Endothelial cell of hepatic sinusoid (primary cell): ENCODE measurements at regions not wholly inside any gene's neighbourhood (a gene's known extent, or its start where the extent isn't known, plus 50 kb on each side); places are given as distances from the start of the nearest gene placed in this dataset.

Experiments
- in situ Hi-C: cut with HindIII; loops from 2 replicates; pipeline ENCODE4 v1.10.0; 2017; ENCODE audit warnings: low sequenced_read_pairs

DNA sequence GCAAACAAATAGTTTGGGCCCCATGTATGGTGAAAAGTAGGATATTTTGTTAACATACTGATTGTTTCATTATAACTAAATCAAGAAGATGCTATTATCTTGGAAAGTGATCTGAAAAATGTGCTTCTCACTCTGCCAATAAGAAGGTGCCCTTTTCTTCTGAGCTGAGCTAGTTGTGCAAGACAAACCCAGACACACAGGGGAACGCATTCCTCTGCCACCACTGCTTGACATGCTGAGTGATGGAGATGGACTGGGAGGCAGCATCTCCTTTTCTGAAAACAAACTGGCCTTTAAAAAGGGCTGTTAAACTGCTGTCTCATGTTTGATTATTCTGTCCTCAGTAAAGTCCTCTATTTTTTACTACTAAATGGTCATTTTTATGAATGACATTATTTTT, 1989.9 kb upstream of the CELF4 start:
- in situ Hi-C loops = no loop called here

DNA sequence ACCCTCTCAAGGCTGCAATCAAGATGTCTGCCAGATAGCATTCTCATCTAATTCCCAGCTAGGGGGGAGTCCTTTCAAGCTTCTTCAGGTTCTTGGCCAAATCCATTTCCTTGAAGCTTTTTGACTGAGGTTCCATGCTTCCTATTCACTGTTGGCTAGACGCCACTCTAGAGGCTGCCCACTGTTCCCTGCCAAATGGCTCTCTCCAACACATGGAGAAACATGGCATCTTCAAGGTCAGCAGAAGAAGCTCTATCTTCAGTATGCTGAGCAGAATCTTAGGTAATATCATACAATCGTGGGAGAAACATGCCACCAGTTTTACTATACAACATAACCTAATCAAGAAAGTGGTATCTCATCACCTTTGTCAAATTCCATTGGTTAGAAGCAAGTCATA, 1985.1 kb upstream of the CELF4 start:
- in situ Hi-C loops = no loop called here

DNA sequence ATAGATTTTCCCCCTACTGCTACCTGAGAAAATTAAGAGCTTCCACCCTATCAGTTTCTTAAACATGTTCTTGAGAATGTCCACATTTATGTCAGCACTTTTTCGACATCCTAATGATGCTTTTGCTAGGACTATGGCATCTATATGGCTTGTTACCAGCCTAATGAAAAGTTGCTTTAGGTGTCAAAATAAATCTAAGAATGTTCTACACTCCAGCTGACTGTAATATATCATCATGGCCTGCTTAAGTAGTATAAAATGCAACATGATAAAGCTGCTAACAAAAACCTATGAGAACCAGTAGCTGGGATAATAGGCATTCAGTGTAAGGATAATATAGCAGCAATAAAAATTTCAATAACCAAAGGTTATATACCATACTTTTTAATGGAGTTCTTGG, 1983.5 kb upstream of the CELF4 start:
- in situ Hi-C loops = no loop called here

DNA sequence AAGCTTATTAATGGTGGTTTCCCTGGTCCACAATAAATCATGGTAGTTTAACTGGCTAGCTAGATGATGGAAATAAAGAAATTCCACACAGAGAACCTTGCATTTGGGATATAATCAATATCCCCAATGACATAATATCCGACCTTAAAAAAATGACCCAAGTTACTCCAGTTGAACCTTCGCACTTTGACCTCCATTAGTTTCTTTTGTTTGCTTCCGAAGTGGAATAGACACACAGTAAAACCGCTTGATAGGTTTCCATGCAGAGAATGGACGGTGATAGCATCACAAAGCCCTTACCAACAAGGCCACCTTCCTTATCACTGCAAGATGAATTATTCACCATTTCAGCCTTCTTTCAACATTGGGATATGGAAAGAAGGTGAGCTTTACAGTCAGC, 1966.1 kb upstream of the CELF4 start:
- in situ Hi-C loops = no loop called here

DNA sequence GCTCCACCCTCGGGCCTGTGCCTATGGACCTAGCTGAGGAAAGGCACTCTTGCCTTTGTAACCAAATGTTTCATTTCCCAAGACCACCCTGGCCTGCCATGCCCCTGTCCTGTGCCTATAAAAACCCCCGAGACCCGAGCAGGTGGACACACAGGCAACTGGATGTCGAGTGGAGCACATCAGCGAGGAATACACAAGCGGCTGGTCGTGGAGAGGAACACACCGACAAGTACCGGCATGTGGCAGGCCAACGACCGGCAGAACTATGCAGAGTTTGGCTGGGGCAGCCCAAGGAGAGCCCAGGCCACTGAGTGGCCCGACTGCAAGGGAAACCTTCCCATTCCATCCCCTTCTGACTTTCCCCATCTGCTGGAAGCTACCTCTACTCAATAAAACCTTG, 1963.8 kb upstream of the CELF4 start:
- in situ Hi-C loops = no loop called here

DNA sequence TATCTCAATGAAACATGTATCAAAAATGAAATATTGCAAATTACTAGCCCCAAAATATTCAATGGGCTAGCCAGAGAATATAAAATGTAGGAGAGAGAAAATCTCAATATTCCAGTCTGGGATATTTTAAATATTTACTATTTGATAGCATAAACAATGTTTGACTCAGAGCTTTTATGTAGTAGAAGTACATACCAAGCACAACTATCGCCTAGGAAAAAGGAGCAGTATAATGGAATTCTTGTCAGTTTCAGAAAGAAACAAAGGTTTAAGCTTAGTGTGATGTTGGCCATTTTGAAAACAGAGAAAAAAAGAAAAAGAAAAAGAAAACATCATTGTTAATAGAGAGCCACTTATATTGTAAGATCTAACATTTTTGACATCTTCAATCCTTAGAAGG, 1961.9 kb upstream of the CELF4 start:
- in situ Hi-C loops = no loop called here

DNA sequence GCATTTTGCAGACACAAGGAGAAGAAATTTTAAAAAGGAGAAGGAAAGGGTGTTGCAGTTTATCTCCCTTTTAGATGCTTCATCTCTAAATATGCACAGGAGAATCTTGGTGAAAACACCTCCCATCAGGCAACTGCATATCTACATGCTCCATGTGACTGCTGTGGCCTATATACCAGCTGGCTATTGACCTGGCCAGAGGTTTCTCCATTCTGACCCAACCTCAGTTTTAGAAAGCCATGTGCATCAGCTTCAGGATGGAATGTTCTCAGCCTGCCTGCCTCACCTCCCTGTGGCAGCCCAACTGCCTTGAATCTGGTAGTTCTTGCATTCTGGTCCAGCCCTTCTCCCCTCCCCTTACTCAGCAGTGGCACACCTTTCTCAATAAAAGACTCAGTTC, 1958.8 kb upstream of the CELF4 start:
- in situ Hi-C loops = no loop called here

DNA sequence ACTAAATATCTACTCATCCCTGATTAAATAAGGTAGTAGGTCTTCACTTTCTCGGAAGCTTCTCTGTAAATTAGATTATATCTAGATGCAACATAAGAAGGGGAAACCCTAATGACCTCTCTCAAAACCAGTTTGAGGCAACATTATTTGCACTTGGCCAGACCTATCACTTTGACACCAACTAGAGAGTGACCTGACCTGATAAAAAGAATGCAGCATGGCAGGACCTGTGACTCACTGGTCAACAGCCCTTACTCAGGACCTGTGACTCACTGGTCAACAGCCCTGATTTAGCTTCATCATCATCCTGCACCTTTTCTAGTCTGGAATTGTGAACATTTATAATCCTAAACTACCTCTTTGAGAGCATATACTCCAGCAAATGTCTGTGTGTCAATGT, 1957.7 kb upstream of the CELF4 start:
- in situ Hi-C loops = no loop called here

DNA sequence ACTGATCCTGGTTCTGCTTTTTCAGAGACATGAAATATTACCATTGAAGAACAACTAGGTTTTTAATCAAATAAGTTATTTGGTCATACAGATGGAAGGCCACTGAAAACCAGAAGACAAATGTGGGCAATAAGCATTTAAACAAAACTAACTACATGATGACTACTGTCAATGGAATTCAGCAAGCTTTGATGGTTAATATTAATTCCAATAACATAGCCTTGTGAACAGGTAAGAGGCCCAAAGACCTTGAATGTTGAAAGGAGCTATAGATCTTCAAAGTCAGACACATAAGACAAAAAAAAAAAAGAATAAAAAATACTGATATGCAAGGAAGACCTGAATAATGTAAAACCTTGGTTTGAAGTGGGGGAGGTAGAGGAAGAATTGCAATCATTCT, 1955.6 kb upstream of the CELF4 start:
- in situ Hi-C loops = no loop called here

DNA sequence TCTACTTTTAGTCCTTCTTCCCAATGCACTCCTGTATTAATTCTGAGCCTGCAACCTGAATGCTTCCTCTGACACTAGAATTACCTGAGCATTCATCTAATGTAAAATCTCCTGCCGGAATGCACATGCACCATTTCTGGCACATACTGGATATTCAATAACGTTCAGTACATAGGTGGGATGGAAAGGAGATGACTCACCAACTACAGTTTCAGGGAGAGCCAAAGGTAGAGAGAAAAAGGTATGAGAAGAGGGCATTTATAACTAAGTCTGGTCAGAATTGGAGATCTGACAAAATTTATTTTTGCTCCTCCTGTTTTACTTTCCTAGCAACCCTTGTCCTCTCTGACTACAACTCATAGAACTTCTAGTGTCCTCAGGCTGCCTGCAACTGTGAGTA, 1954.1 kb upstream of the CELF4 start:
- in situ Hi-C loops = no loop called here

DNA sequence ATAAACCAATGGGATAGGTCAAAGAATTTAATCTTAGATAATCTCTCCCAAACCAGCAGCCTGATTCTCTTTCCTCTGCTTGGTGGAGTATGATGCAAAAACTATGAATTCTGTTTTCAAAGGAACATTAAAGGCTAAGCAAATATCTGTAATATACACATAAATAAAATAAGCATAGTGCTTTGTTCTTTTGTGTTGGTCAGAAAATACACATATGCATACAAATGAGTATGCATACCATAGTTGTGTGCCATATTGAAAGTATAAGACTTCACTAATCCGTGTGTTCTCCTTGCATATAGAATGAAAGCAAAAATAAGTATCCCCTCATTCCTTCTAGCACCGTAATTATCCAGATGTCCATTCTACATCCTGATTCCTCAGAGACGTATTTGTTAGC, 1949.7 kb upstream of the CELF4 start:
- in situ Hi-C loops = no loop called here

DNA sequence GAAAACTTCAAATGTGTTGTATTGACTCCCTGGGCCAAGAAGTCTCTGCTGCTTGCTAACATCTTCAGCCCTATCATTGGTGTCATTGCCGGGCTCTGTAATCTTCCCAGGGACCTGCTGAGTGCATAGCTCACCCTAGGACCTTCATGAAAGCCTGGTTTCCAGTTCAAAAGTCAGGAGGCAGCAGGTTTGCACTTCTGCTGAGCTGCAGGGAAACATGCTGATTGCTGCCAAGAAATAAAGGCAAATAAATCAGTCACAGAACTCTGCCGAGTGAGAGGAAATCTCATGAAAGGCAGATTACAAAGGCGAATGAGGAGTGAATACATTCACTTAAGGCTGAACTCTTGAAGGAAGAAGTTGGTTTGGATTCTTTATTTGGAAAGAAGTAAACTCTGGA, 1947.6 kb upstream of the CELF4 start:
- in situ Hi-C loops = no loop called here

DNA sequence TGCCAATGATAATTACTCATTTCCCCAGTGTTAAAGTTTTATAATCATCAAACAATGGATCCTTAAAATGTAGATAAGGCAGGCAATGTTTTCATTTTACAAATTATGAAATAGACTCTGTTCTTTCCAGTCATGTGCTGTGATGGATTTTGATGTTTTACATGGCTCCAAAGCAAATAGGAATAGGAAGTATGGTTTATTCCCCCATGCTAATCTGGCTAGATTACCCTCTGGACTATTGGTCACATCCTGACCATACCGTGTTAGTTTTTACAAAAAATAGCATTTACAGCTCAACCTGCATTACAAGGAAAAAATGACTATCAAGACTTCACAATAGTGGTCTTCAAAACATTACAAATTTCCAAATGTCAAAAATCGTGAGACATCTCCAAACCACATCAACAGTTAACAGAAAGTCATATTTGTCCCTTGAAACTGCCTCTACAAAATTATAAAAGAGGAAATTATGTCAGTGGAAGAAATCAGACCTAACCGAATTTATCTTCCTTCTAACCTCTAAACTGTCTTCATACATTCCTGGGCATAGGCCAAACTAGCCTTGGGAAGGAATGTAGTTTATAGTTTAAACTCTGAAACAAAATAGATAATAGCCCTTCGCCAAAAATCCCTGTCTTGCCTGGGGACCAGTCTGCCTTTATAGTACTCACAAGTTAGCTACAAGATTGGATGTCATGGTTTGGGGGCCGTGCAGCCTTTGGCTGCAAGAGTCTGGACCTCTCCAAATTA, 1941.2 kb upstream of the CELF4 start:
- in situ Hi-C loops = no loop called here

DNA sequence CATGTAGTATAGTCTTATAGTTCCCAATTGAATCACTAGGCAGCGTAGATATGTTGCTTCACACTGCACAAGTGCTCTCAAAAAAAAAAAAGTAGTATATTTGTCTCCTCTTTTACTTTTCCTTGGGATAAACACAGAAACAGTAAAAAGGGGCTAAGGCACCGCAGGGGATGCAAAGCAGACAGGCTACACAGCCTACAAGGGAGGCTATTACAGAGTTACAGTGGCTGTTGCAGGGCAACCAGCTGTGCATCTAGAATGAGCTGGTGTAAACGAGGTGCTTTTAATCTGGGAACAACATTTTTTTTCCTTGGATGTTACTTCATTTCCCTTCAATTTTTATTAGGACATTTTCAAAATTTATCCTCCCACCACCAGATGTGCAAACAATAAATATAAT, 1934.7 kb upstream of the CELF4 start:
- in situ Hi-C loops = no loop called here

DNA sequence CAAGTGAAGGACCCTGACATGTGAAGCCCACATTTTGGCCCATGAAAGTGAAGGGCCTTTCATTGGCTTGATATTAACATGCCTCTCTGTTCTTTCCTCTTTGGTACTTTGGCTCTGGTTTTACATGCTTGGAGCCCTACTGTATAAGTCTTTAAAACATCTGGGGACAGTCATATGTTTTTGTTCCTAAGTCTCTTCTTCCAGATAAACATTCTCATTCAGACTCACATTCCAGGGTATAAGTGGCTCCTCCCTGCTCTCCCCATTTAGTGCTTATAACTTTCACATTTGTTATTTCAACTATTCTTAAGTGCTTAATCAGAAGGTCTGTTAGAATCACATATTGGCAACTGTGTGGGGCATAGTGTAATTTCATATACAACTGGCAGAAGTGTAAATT, 1932.2 kb upstream of the CELF4 start:
- in situ Hi-C loops = no loop called here

DNA sequence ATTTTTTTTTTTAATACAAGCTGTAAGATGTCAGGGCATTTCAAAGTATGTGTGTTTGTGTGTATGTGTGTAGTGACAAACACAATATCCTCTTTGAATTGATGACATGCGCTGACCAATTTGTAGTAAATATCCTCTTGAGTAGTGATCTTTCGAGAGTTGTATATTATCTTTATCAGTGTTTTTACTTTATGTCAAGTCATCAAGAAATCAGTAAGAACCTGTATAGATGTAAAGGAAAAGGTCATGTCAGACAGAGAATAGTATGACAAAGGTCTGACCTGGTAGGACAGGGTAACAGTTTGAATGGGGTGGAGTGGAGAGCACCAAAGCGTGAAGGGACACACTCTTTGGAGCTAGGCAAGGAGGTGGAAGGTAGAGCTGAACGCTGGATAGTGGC, 1931.4 kb upstream of the CELF4 start:
- in situ Hi-C loops = no loop called here

DNA sequence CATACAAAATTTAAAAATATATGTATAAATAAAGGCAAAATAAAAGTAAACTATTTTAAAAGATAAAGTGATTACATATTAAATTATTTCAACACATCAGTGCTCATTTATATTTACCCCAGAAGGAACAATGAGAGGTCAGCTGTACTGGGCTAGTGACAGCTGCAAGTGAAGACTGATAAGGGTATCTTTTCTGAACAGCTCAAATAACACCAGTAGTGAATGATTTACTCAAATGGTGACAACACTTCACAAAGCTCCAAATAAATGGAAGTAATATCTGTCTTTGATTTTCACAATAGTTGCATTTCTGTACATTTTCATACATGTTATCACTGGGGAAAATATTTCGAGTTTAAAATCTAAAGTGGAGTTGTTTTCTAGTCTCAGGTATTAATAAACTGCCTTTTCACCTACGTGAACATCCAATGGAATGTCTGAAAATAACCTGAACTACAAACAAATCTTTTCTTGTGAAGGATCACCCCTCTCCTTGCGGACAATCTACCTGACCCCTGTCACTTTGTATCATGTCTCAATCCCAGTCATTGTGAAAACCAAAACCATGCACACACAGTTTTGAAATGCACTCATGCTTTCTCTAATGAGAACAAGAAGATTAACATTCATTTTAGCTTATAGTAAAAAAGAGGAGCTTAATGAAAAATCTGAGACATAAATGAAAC, 1928.8 kb upstream of the CELF4 start:
- in situ Hi-C loops = no loop called here

DNA sequence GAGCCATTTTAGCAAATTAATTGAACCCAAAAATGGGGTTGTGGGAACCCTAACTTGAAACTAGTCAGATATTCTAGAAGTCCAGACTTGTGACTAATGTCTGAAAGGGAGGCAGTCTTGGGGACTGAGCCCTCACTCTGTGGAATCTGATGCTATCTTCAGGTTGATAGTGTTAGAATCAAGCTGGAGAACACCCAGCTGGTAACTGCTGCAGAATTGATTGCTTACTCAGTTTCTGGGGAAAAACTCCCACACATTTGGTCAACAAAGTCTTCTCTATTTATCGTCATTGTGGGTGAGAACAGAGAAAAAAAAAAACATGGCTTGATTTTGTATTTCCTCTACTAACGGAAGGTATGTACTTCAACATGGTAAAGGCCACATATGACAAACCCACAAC, 1925.8 kb upstream of the CELF4 start:
- in situ Hi-C loops = no loop called here

DNA sequence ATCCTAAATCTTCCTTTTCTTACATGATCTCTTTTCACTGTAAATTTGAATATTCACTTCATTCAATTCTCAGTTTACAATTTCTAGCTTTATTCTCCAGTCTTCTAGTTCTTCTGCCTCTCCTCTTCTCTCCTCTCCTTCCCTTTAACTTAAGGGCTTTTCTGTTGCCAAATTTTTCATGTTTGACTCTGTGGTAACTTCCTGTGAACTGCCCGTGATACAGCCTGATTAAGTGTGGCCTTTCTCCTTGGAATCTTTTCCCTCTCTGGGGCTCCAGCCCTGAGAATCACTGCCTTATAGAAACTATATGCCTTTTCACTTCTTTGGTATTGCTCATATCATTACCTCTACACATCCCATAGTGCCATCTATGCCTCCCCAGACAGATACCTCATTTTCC, 1923.8 kb upstream of the CELF4 start:
- in situ Hi-C loops = no loop called here

DNA sequence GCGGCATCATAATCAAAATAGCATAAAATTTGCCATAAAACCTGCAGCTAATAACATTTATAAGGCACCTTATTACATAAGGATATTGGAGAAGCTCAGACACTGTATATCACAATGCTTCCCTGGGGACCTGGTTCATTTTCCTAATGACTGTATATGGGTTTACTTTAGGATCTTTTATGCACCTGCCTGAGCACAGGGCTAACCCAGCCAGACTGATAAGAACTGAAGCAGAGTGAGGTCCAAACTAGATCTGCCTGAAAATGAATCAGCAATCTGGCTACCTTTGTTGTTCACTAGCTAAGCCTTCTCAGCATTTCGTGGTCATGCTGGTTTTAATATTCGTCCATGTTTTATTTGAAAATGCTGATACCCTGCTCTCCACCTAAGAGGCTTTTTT, 1922.3 kb upstream of the CELF4 start:
- in situ Hi-C loops = no loop called here

DNA sequence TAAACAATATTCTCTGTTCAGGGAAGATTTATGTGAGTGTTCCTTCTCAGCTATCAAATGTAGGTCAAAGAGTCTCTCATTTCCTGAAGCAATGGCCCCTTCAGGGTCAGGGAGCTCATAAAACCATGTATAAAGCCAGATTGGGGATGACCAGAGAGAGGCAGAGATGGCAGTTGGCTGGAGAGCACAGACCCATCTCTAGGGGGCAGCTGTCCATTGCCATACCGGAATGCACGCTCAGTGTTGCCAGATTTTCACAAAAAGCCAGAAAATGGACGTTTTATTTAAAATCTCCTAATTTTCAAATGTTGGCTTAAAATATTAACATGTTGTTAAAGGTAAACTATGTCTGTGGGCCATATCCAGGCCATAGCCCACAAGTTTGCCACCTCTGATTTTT, 1920.7 kb upstream of the CELF4 start:
- in situ Hi-C loops = no loop called here

DNA sequence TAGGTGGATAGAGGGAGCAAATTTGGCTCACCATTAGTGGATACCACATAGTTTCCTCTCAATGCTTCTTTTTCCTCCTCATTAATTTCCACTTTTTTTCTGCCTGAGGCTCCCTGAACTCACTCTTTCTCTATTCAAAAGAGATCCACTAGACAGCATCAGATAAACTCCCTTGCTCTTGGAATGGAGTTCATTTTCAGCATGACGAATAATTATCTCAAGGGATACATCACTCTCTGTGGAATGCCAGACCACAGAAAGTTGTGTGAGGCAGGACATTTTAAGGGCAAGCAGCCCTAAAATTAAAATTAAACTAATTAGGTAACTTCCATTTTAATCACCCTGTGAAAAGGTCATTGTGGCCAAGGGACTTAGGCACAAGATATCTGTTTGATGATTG, 1920.1 kb upstream of the CELF4 start:
- in situ Hi-C loops = no loop called here

DNA sequence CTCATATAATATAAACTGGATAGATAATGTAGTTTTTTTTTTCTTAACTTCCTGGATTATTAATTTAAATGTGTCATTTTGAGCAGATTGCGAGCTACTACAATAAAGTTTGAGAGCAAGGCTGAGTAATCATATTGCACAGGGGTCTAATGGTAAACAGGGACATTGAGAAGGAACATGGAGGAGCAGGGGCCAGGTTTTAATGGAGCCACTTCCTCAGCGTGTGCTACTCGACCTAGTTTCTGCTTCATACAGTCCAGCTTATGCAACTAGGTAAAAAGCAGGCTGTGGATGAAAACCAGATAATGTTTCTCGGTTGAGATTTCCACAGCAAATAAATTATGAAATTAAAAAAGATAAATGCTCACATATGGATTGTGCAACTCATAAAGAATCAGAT, 1915.7 kb upstream of the CELF4 start:
- in situ Hi-C loops = no loop called here
